ENCODE measurements at regions not wholly inside any gene's neighbourhood (a gene's known extent, or its start where the extent isn't known, plus 50 kb on each side); places are given as distances from the start of the nearest gene placed in this dataset.

GRCh38 chr10:44834131-44834530, 77.0 kb upstream of the TMEM72 start:
- Histone ChIP-seq H3K27ac (no peak overlapping the region), H3K4me3 (no peak overlapping the region), H3K27me3 (peaks cover 3% of the 10 kb centered on the region), H3K36me3 (no peaks in the 10 kb centered on the region), H3K4me1 (no peaks in the 10 kb centered on the region), H3K9me3 (no peaks in the 10 kb centered on the region)
- 76 to 96% methylated on average over 3 of the region's 4 CpGs for WGBS, 2 donors (ENCODE audit: low coverage in 1 of 2)
- ATAC-seq, result no peak
- no peak for TF ChIP-seq POLR2A (IDR thresholded peaks at IDR 0.05)
- no peak for TF ChIP-seq CTCF (IDR thresholded peaks at IDR 0.05)
- no peak for TF ChIP-seq POLR2AphosphoS5 (IDR thresholded peaks at IDR 0.05)
- TF ChIP-seq EP300 (IDR thresholded peaks at IDR 0.05), result no peak

- Histone ChIP-seq H3K4me3 (no peak overlapping the region), H3K27ac (no peak overlapping the region), H3K36me3 (no peaks in the 10 kb centered on the region), H3K27me3 (no peaks in the 10 kb centered on the region), H3K4me1 (no peaks in the 10 kb centered on the region), H3K9me3 (no peaks in the 10 kb centered on the region)
- no peak for TF ChIP-seq POLR2A (IDR thresholded peaks at IDR 0.05)
- TF ChIP-seq CTCF (IDR thresholded peaks at IDR 0.05), result no peak
- no peak for TF ChIP-seq POLR2AphosphoS5 (IDR thresholded peaks at IDR 0.05)
- no peak for TF ChIP-seq EP300 (IDR thresholded peaks at IDR 0.05)
- no peak for ATAC-seq
- WGBS, 2 donors (ENCODE audit: low coverage in 1 of 2), result 35 to 50% methylated on average over 2 of the region's 2 CpGs
Observed at GRCh38 chr10:44835300-44835699, 75.8 kb upstream of the TMEM72 start.

GRCh38 chr10:44843484-44843883, 67.7 kb upstream of the TMEM72 start:
- H3K36me3 ChIP-seq, result no peaks in the 10 kb centered on the region
- 50 to 86% methylated on average over 2 of the region's 2 CpGs for WGBS, 2 donors (ENCODE audit: low coverage in 1 of 2)
- ATAC-seq, result no peak

GRCh38 chr10:44845361-44846175, 65.6 kb upstream of the TMEM72 start:
- H3K4me1 ChIP-seq, result no peaks in the 10 kb centered on the region
- no peak for ATAC-seq
- H3K9me3 ChIP-seq, result peaks cover 0 to 10% (median 0%) of the 10 kb centered on the region in 3 donors
- 88% methylated on average over 4 of the region's 6 CpGs; no CpG with 5 or more reads in 1 of the 2 donors for WGBS, 2 donors (ENCODE audit: low coverage in 1 of 2)
- H3K4me3 ChIP-seq, result no peak overlapping the region
- no peaks in the 10 kb centered on the region for H3K27me3 ChIP-seq
- H3K27ac ChIP-seq, result no peak overlapping the region
- no peak for TF ChIP-seq CTCF (IDR thresholded peaks at IDR 0.05)
- no peak for TF ChIP-seq POLR2A (IDR thresholded peaks at IDR 0.05)
- no peak for TF ChIP-seq EP300 (IDR thresholded peaks at IDR 0.05)
- no peak for TF ChIP-seq POLR2AphosphoS5 (IDR thresholded peaks at IDR 0.05)
- no peaks in the 10 kb centered on the region for H3K36me3 ChIP-seq

More at GRCh38 chr10:44843484-44843883, 67.7 kb upstream of the TMEM72 start:
- Histone ChIP-seq H3K9me3 (peaks cover 0 to 2% (median 0%) of the 10 kb centered on the region in 3 donors), H3K4me3 (no peak overlapping the region), H3K4me1 (no peaks in the 10 kb centered on the region), H3K27ac (no peak overlapping the region), H3K27me3 (no peaks in the 10 kb centered on the region)
- TF ChIP-seq EP300 (IDR thresholded peaks at IDR 0.05) (no peak), POLR2AphosphoS5 (IDR thresholded peaks at IDR 0.05) (no peak), CTCF (IDR thresholded peaks at IDR 0.05) (no peak), POLR2A (IDR thresholded peaks at IDR 0.05) (no peak)

- Histone ChIP-seq H3K4me3 (no peak overlapping the region), H3K27ac (no peak overlapping the region), H3K36me3 (no peaks in the 10 kb centered on the region), H3K4me1 (no peaks in the 10 kb centered on the region), H3K9me3 (peaks cover 0 to 10% (median 0%) of the 10 kb centered on the region in 3 donors), H3K27me3 (no peaks in the 10 kb centered on the region)
- ATAC-seq, result no peak
- WGBS, 2 donors (ENCODE audit: low coverage in 1 of 2), result 100% methylated on average over 1 to 3 of the region's 3 CpGs
- TF ChIP-seq POLR2A (IDR thresholded peaks at IDR 0.05), result no peak
Observed at GRCh38 chr10:44847110-44847509, 64.0 kb upstream of the TMEM72 start.
